Transverse colon (tissue), 4 donors: ENCODE measurements at regions not wholly inside any gene's neighbourhood (a gene's known extent, or its start where the extent isn't known, plus 50 kb on each side); places are given as distances from the start of the nearest gene placed in this dataset.

ENCODE experiments used
- POLR2A ChIP-seq: fragments of 450-650 bp; IDR thresholded peaks from one replicate; pipeline ENCODE4 v1.6.1; 2016; ENCODE audit warnings: antibody characterized with exemption, mild to moderate bottlenecking, moderate library complexity
- POLR2AphosphoS5 ChIP-seq, 3 donors: sonication (generic); formaldehyde crosslinking; IDR thresholded peaks; one replicate each; pipeline ENCODE4 v1.6.1; 2016; ENCODE audit warnings: antibody characterized with exemption in 3 of 3
- TF ChIP-seq, protein P1 (sequence below), 5 experiments: fragments of 200-600 bp in 3 of 5; fragments of 450-650 bp in 2 of 5; sonication (generic) in 3 of 5; IDR thresholded peaks; 1 replicate in 2 of 5; 2 replicates in 3 of 5; pipeline ENCODE4 v1.5.1; 2016 to 2017; ENCODE audit warnings: antibody characterized with exemption in 5 of 5, inconsistent platforms in 3 of 5, mild to moderate bottlenecking in 2 of 5, moderate library complexity in 1 of 5

DNA sequence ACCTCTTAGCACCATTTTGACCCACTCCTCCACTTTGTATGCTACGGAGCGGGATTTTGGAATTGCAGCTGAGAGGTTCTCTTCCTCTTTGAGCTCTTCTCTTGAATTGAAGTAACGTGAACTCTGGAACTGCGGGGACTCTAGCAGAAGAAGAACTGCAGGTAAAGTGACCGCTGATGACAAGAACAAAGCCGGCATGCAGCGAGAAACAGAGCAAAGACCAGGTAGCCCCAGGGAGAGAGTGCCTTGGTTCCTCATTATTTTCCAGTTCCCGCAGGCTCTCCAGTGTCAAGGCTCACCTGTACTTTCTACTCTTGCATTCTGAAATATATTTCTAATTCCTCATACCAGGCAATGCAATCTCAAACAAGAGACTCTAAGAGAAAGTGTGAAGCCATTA lies 260.3 kb upstream of the GPC6 start:
- TF ChIP-seq, protein P1, sequence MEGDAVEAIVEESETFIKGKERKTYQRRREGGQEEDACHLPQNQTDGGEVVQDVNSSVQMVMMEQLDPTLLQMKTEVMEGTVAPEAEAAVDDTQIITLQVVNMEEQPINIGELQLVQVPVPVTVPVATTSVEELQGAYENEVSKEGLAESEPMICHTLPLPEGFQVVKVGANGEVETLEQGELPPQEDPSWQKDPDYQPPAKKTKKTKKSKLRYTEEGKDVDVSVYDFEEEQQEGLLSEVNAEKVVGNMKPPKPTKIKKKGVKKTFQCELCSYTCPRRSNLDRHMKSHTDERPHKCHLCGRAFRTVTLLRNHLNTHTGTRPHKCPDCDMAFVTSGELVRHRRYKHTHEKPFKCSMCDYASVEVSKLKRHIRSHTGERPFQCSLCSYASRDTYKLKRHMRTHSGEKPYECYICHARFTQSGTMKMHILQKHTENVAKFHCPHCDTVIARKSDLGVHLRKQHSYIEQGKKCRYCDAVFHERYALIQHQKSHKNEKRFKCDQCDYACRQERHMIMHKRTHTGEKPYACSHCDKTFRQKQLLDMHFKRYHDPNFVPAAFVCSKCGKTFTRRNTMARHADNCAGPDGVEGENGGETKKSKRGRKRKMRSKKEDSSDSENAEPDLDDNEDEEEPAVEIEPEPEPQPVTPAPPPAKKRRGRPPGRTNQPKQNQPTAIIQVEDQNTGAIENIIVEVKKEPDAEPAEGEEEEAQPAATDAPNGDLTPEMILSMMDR (IDR thresholded peaks at IDR 0.05) = no peak
- TF ChIP-seq POLR2A (no peak), POLR2AphosphoS5 (IDR thresholded peaks at IDR 0.05) (no peak)
